OCI-M2 (cell line): ENCODE measurements at regions not wholly inside any gene's neighbourhood (a gene's known extent, or its start where the extent isn't known, plus 50 kb on each side); places are given as distances from the start of the nearest gene placed in this dataset.

Experiments
- DNase-seq: peaks from one replicate; lab custom pipeline; 2025; ENCODE audit not compliant: unreplicated experiment; lab: John Stamatoyannopoulos, UW

- DNase-seq, result no peak
Measured at GRCh38 chr11:69985641-69986439, 92.3 kb upstream of the ANO1 start.

- DNase-seq, result no peak
Measured at GRCh38 chr11:69986440-69986787, 91.7 kb upstream of the ANO1 start.

GRCh38 chr11:69986830-69987229 is 91.3 kb upstream of the ANO1 start:
- no peak for DNase-seq

DNA sequence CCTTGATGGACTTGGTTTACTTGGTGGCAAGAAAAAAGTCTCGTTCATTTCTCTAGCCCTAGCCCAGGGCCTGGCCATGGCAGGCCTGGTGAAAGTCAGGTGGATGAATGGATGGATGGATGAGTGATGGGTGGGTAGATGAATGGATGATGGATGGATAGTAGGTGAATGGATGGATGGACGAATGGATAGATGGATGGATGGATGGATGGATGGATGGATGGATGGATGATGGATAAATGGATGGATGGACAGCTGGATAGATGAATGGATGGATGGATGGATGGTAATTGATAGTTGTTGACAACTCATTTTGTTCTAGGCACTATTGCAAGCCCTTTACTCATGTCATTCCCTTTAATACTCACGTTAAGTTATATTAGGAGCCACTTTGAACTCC is 86.1 kb upstream of the ANO1 start:
- no peak for DNase-seq

DNA sequence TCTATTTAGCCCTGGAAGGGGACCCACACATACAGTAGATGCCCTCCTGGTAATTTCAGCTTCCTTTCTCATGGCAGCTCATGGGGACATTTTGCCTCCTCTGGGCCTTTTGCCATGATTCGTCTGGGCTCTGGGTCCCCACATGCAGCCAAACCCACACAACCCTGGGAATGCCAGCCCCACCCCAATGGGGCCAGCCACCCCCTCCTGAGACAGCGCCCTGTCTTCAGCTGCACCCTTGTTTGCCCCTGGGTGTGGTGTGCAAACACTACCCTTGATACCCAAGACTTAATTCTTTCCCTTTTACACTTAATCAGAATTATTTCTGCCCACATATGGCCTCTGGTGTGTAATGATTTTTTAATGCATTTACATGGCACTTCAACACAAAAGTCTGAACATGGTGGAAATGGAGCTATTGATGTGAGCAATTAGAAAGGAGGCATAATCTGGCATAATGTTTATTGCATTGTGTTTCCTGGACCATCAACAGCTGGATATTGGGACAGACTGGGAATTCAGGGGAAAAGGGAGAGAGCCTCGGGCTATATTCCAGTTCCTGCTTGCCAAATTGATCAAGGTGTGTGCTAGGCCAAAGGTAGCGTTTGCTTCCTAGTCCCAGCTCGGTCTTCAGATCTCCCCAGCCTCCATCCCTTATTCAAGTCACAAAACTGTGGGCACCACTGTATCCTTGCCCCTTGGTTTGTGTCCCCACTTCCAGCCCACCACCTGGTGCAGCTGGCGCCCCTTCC is 85.0 kb upstream of the ANO1 start:
- no peak for DNase-seq

DNA sequence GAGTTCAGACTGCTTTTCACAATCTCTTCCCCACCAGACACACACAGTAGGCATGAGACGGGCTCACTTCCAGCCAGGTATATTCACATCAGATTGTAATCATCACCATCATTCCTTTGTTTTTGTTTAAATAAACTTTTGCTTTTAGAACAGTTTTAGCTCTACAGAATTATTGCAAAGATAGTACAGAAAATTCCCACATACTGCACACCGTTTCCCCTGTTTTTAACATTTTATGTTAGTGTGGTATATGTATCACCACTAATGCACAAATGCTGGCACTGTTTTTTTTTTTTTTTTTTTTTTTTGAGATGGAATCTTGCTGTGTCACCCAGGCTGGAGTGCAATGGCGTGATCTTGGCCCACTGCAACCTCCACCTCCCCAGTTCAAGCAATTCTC is 83.3 kb upstream of the ANO1 start:
- DNase-seq, result no peak

- DNase-seq, result no peak
Measured at GRCh38 chr11:69995697-69996096, 82.4 kb upstream of the ANO1 start.

DNA sequence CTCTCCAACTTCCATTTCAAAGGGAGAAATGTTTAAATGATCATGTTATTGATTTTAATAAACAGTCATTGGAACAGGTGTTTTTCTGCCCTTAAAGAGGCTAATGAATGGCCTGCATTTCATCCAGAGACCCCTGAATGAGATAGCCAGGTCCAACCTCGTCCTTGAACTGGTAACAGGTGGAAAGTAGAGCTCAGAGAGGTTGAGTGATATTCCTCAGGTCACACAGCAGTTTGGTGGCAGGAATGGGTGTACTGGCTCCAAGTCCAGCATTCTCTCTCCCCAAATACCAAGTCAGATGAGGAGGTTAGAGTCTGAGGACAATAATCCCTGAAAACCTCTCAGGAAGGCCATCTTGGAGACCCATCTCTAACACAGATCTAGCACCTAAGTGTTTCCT is 81.7 kb upstream of the ANO1 start:
- DNase-seq, result no peak

DNA sequence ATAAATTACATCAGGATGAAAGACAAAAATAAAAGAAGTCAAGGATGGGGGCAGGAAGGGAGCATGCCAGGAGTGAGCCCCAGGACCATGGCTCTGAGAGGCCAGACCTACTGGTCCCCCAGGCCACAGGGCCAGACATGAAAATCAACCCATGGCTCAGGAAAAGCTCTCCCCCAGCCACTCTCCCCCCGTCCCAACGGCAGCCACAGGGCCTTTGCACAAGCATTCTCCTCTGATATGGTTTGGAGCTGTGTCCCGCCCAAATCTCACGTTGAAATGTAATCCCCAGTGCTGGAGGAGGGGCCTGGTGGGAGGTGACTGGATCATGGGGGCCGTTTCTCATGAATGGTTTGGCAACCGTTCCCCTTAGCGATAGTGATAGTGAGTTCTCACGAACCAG is 80.8 kb upstream of the ANO1 start:
- no peak for DNase-seq

- DNase-seq, result no peak
Measured at GRCh38 chr11:69999721-70000120, 78.4 kb upstream of the ANO1 start.

- DNase-seq, result no peak
Measured at GRCh38 chr11:70000228-70000627, 77.9 kb upstream of the ANO1 start.

GRCh38 chr11:70001246-70001645 is 76.9 kb upstream of the ANO1 start:
- DNase-seq, result no peak

DNA sequence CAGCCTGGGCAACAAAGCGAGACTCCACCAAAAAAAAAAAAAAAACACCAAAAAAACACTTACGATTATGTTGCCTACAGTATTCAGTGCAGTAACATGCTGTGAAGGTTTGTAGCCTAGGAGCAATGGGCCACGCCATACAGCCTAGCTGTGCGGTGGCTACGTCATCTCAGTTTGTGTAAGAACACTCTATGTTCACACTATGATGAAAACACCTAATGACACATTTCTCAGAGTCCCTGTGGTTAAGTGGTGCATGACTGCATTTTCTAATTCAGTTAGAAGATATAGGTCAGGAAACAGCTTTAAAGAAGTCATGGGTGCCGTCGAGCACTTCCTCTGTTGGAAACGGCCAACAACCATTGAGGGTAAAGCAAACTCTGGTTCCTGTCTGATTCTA is 75.7 kb upstream of the ANO1 start:
- no peak for DNase-seq

GRCh38 chr11:70005107-70005818 is 72.9 kb upstream of the ANO1 start:
- no peak for DNase-seq

GRCh38 chr11:70007796-70008195 is 70.3 kb upstream of the ANO1 start:
- DNase-seq, result no peak

GRCh38 chr11:70010774-70011173 is 67.3 kb upstream of the ANO1 start:
- DNase-seq, result no peak

DNA sequence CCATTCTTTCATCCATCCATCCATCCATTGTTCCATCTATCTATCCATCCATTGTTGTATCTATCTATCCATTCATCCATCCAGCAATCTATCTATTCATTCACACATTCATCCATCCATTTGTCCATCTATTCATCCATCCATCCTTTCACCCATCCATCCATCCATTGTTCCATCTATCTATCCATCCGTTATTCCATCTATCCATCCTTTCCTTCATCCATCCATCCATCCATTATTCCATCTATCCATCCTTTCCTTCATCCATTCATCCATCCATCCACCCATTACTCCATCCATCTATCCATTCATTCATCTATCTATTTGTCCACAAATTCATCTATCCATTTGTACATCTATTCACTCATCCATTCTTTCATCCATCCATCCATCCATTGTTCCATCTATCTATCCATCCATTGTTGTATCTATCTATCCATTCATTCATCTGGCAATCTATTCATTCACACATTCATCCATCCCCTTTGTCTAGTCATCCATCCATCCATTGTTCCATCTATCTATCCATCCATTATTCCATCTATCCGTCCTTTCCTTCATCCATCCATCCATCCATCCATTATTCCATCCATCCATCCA is 65.9 kb upstream of the ANO1 start:
- DNase-seq, result no peak

- DNase-seq, result no peak
Measured at GRCh38 chr11:70014291-70014690, 63.8 kb upstream of the ANO1 start.

DNA sequence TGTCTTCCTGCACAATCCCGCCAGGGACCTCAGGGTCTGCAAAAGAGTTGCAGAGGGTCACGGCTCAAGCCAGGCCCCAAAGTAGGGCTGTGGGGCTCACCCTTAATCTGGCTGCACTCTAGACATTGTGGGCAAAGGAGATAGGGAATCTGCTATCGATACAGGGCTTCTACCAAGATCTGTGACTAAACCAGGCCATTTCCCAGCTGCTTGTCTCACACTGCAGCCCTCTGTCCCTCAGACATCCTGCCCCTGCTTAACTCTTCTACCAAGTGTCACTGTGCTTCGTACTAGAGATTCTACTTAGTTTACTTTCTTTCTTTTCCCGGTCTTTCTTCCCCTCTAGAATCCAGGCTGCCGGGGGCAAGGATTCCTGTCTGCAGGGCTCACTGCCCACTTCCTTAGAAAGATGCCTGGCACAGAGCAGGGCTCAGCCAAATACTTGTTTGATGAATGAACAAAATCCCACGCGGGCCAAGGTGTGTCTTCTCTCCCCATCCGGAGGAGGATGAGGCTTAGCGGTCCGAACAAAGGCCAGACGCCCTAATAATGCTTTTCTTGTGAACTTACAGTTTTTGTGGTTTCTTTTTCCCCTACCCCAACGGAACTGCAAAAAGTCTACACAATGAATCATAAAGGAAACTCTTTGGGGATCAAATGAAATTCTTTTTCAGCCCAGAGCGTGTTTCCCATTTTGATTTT is 61.3 kb upstream of the ANO1 start:
- no peak for DNase-seq

- no peak for DNase-seq
Measured at GRCh38 chr11:70018816-70019215, 59.3 kb upstream of the ANO1 start.

DNA sequence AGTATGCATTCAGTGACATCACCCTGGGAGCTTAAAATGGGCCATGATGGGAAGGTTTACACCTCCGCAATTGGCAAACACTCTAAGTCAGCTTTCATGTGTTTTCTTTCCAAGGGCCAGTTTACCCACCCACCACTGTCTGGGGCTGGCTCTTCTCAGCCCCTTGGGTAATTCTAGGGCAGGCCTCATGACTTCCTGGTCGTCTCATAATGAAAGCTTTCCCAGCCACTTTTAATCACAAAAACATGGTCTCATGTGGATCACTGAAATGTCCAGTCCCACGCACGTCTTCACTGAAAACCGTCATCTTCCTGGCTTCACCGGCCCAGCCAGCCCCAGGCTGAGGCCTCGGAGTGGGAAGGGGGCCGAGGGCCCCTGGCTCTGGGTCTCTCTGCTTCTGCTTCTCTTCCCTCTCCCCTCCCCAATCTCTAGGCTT is 58.5 kb upstream of the ANO1 start:
- DNase-seq, result no peak
